C4-2B (cell line): ENCODE measurements at regions not wholly inside any gene's neighbourhood (a gene's known extent, or its start where the extent isn't known, plus 50 kb on each side); places are given as distances from the start of the nearest gene placed in this dataset.
"Not testable (repeated sequence)": the region's sequence is repeated elsewhere in the genome, so short reads cannot be mapped to it uniquely, and the experiment has no call there.

Experiments used
- H3K27ac ChIP-seq: fragments of 450-650 bp; 2 replicates; pipeline ENCODE4 v1.5.1; 2017
- ZFX ChIP-seq: fragments of 450-650 bp; IDR thresholded peaks from 2 replicates; pipeline ENCODE4 v1.6.1; 2017
- TF ChIP-seq, protein P1 (sequence below): fragments of 450-650 bp; conservative IDR thresholded peaks from 2 replicates; pipeline ENCODE4 v1.5.1; 2017; ENCODE audit warnings: mild to moderate bottlenecking

DNA sequence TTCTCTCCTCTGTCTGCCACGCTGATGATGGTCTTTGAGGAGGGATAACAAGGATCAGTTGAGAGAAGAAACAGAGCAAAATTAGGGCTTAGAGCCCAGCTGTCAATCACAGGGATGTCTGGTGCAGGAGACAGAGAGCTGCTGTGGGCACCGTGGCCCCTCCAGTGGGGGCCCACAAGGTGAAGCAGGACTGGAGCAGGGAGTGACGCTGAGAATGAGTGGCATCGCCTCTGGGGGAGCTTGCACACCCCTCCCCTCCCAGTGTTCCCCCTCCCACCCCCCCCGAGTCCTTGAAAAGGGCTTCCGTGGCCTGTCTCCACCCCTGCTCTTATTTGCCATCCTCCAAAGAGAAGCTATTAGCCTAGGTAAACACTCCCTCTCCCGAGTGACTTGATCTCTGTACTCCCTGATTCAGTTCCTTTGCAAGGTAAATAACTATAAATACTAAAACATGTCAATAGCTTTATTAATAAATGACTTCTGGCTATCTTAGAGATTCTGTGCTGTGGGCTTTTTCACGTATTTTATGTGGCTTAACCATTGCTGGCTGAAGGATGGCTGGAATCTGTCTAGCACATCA, 440.0 kb downstream of the ZNF536 start:
- no peak overlapping the region for H3K27ac ChIP-seq
- TF ChIP-seq, protein P1, sequence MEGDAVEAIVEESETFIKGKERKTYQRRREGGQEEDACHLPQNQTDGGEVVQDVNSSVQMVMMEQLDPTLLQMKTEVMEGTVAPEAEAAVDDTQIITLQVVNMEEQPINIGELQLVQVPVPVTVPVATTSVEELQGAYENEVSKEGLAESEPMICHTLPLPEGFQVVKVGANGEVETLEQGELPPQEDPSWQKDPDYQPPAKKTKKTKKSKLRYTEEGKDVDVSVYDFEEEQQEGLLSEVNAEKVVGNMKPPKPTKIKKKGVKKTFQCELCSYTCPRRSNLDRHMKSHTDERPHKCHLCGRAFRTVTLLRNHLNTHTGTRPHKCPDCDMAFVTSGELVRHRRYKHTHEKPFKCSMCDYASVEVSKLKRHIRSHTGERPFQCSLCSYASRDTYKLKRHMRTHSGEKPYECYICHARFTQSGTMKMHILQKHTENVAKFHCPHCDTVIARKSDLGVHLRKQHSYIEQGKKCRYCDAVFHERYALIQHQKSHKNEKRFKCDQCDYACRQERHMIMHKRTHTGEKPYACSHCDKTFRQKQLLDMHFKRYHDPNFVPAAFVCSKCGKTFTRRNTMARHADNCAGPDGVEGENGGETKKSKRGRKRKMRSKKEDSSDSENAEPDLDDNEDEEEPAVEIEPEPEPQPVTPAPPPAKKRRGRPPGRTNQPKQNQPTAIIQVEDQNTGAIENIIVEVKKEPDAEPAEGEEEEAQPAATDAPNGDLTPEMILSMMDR, result no peak
- TF ChIP-seq ZFX, result no peak

DNA sequence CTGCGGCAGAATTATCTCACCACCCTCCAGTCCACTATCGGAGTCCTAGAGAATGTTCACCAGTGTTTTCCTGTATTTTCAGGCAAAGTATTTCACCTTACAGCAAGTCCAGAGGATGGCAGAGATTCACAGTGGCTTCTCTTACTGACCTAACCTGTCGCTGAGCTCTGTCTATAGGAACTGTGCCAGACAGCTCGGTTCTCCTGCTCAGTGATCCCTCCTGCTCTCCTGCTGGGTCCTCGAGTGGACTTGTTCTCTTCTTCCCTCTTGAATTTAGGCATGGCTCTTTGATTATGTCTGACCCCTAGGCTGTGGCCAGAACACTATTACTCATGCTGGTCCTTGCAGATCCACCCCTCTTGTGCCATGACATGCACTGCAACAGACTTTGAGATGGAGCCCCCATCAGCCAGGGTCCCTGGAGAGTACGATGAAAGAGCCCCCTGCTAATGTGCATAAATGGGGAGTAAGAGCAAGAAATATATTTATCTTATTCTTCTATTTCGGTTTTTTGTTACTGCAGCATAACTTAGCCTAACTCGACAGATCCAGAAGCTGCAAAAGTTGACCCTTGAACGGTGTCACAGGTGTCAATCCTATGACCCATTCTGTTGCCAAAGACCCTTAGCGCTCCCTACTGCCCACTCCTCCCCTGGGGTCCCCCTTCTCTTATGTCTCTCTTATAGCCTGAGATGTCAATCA, 439.4 kb downstream of the ZNF536 start:
- TF ChIP-seq, protein P1, result no peak
- no peak for TF ChIP-seq ZFX
- H3K27ac ChIP-seq, result no peak overlapping the region

DNA sequence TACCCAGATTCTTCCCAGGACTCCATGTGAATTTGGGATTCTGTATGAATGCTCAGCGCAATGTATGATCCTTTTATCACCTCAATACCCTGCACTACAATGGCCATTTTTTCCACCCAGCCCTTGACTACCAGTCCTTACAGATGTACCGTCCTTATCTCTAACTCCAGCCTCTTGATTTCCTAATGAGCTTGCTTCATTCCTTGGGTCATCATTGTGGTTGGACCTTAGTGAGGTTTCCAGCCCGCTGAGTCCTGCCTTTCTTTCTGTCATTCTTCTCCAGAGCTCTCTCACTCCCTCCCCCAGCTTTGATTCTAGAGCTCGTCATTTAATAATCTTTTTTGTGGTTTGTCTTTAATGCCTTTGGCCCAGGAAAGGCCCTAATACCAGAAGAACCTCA, 438.5 kb downstream of the ZNF536 start:
- no peak overlapping the region for H3K27ac ChIP-seq
- no peak for TF ChIP-seq ZFX
- TF ChIP-seq, protein P1, result no peak

DNA sequence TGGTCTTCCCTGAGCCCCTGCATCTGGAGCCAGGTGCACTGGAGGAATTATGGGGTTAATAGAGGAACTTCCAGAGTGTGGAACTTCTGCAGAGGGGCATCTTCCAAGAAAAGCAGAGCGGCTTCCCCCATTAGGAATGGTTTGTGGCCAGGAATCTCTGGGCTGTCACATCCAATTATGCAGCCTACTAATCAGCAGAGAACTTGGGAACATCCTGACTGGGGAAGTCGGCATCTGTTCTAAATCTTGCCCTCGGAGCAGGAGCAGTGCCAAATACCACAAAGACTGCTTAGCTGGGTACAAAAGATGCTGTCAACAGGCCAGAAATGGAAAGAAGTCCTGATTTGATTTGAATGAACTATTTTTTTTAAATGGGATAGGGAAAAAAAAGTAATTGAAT, 435.1 kb downstream of the ZNF536 start:
- no peak for TF ChIP-seq ZFX
- TF ChIP-seq, protein P1, result no peak
- no peak overlapping the region for H3K27ac ChIP-seq

DNA sequence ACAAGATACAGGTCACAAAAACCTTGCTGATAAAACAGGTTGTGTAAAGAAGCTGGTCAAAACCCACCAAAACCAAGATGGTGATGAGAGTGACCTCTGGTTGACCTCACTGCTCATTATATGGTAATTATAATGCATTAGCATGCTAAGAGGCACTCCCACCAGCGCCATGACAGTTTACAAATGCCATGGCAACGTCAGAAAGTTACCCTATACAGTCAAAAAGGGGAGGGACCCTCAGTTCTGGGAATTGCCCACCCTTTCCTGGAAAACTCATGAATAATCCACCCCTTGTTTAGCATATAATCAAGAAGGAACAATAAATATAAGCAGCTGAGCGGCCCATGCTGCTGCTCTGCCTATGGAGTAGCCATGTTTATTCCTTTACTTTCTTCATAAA, 434.1 kb downstream of the ZNF536 start:
- H3K27ac ChIP-seq, result no peak overlapping the region
- TF ChIP-seq, protein P1, result no peak
- TF ChIP-seq ZFX, result no peak

DNA sequence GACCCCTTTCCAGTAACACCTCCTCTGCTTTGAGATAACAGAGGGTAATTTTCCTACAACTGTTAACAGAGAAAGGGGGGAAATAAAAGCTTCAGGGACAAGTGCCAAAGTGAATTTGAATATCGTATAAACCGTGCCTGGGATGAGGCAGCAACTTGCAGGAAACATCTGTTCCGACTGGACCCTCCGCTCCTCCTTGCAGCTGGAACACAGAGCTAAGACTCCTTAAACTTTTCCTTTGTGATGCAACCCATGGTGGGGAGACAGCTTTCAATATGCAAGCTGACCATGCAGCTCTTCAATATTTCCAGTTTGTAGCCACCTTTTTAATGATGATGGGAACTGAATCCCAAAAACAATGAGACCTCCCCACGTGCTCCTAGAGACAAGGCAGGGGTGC, 432.6 kb downstream of the ZNF536 start:
- H3K27ac ChIP-seq, result no peak overlapping the region
- TF ChIP-seq ZFX, result no peak
- TF ChIP-seq, protein P1, result no peak

DNA sequence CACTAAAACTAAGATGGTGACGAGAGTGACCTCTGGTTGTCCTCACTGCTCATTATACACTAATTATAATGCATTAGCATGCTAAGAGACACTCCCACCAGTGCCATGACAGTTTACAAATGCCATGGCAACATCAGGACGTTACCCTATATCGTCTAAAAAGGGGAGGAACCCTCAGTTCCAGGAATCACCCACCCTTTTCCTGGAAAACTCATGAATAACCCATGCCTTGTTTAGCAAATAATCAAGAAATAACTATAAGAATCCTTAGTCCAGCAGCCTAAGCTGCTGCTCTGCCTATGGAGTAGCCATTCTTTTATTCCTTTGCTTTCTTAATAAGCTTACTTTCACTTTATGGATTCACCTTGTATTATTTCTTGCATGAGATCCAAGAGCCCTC, 432.1 kb downstream of the ZNF536 start:
- not testable (repeated sequence) for H3K27ac ChIP-seq
